H1 (cell line): ENCODE measurements at regions not wholly inside any gene's neighbourhood (a gene's known extent, or its start where the extent isn't known, plus 50 kb on each side); places are given as distances from the start of the nearest gene placed in this dataset.

Experiments used
- CTCF ChIA-PET: fragments of 300-600 bp; sonication (Branson Sonifier 250); formaldehyde crosslinking; loops from one replicate; lab custom pipeline; 2021; ENCODE audit not compliant: partially characterized antibody; lab: Charles Lee
- POLR2A ChIA-PET: fragments of 300-600 bp; sonication (Branson Sonifier 250); formaldehyde crosslinking; loops from one replicate; lab custom pipeline; 2021; ENCODE audit warnings: inconsistent platforms; ENCODE audit not compliant: partially characterized antibody; lab: Charles Lee
- DNase-seq, 2 experiments: peaks; one replicate each; pipeline versions ENCODE4 v3.0.0 to v3.0.0-alpha.2; 2010 to 2022; ENCODE audit warnings: low spot score in 2 of 2, low read depth in 1 of 2, mixed read lengths in 1 of 2
- FAIRE-seq: peaks from 2 replicates; lab custom pipeline; 2011; peaks lifted over from hg19 to GRCh38; lab: Jason Lieb, UNC
- H2AFZ ChIP-seq: 2 replicates; pipeline ENCODE4 v1.8.1; 2012; ENCODE audit warnings: low read length, inconsistent platforms
- H2AK5ac ChIP-seq: 2 replicates; pipeline ENCODE4 v1.6.1; 2013; ENCODE audit warnings: low read depth, low read length
- H2BK120ac ChIP-seq: replicated peaks from 2 replicates; pipeline ENCODE3; 2013; ENCODE audit warnings: low read depth, low read length, inconsistent platforms
- H2BK12ac ChIP-seq: 2 replicates; pipeline ENCODE4 v1.6.1; 2013; ENCODE audit warnings: low read depth, low read length
- H2BK15ac ChIP-seq: 2 replicates; pipeline ENCODE4 v1.6.1; 2013; ENCODE audit warnings: low read length
- H2BK20ac ChIP-seq: 2 replicates; pipeline ENCODE4 v1.6.1; 2013; ENCODE audit warnings: low read length
- H2BK5ac ChIP-seq: 2 replicates; pipeline ENCODE4 v1.6.1; 2013; ENCODE audit warnings: low read depth, low read length
- H3K14ac ChIP-seq: 2 replicates; pipeline ENCODE4 v1.6.1; 2013; ENCODE audit warnings: inconsistent platforms; ENCODE audit not compliant: insufficient read length
- H3K18ac ChIP-seq: 2 replicates; pipeline ENCODE4 v1.6.1; 2013; ENCODE audit warnings: low read length; ENCODE audit errors: extremely low read depth
- H3K23ac ChIP-seq: 2 replicates; pipeline ENCODE4 v1.6.1; 2013; ENCODE audit warnings: inconsistent platforms; ENCODE audit not compliant: insufficient read length
- H3K23me2 ChIP-seq: 2 replicates; pipeline ENCODE4 v1.6.1; 2013; ENCODE audit warnings: low read depth, low read length
- H3K27ac ChIP-seq: 2 replicates; pipeline ENCODE4 v1.6.1; 2011; ENCODE audit warnings: low read depth, low read length, inconsistent platforms
- H3K27me3 ChIP-seq, 4 experiments: replicated peaks in 1 of 4; 1 replicate in 1 of 4; 2 replicates in 3 of 4; pipeline versions ENCODE4 v1.6.1 to v1.8.1; 2011 to 2013; ENCODE audit warnings: low read length in 3 of 4, mild to moderate bottlenecking in 3 of 4, inconsistent platforms in 2 of 4, mixed read lengths in 2 of 4, moderate library complexity in 1 of 4; ENCODE audit not compliant: control insufficient read depth in 3 of 4, insufficient read depth in 3 of 4; ENCODE audit errors: extremely low read depth in 1 of 4
- H3K36me3 ChIP-seq, 4 experiments: 2 replicates each; pipeline versions ENCODE4 v1.6.1 to v1.8.1; 2011 to 2013; ENCODE audit warnings: mild to moderate bottlenecking in 4 of 4, low read length in 3 of 4, moderate library complexity in 2 of 4, control low read depth in 1 of 4, inconsistent platforms in 1 of 4; ENCODE audit not compliant: insufficient read depth in 4 of 4, control insufficient read depth in 2 of 4
- H3K4ac ChIP-seq: replicated peaks from 2 replicates; pipeline ENCODE3; 2013; ENCODE audit warnings: low read length, low read depth, mixed read lengths, inconsistent platforms; ENCODE audit not compliant: insufficient read length
- H3K4me1 ChIP-seq, 4 experiments: replicated peaks in 1 of 4; 1 replicate in 1 of 4; 2 replicates in 3 of 4; pipeline versions ENCODE4 v1.6.1 to v1.8.1; 2011 to 2013; ENCODE audit warnings: low read length in 3 of 4, inconsistent platforms in 2 of 4, mixed read lengths in 1 of 4; ENCODE audit not compliant: insufficient read depth in 4 of 4, control insufficient read depth in 3 of 4
- H3K4me2 ChIP-seq, 2 experiments: 2 replicates each; pipeline versions ENCODE4 v1.6.1 to v1.8.1; 2011 to 2013; ENCODE audit warnings: low read depth in 2 of 2, low read length in 2 of 2, control low read depth in 1 of 2, inconsistent platforms in 1 of 2, mild to moderate bottlenecking in 1 of 2; ENCODE audit not compliant: insufficient read depth in 1 of 2
- H3K4me3 ChIP-seq, 4 experiments: fragments of 200-600, 300-600 bp in 1 of 4; sonication (generic), shearing (Covaris generic), sonication (Bioruptor Twin) in 1 of 4; 2 replicates each; pipeline versions ENCODE4 v1.5.1 to v1.8.1; 2011 to 2016; ENCODE audit warnings: low read length in 4 of 4, low read depth in 3 of 4, control low read depth in 2 of 4, inconsistent platforms in 2 of 4, mild to moderate bottlenecking in 2 of 4, mixed read lengths in 1 of 4, moderate library complexity in 1 of 4; ENCODE audit not compliant: insufficient read depth in 2 of 4; ENCODE audit errors: extremely low read depth in 1 of 4
- H3K56ac ChIP-seq: replicated peaks from 2 replicates; pipeline ENCODE3; 2013; ENCODE audit warnings: low read depth, mild to moderate bottlenecking, mixed read lengths, low read length, inconsistent platforms; ENCODE audit not compliant: insufficient read length
- H3K79me1 ChIP-seq: 2 replicates; pipeline ENCODE4 v1.6.1; 2013; ENCODE audit warnings: low read depth, low read length, control low read depth
- H3K79me2 ChIP-seq, 2 experiments: 2 replicates each; pipeline versions ENCODE4 v1.6.1 to v1.8.1; 2012 to 2013; ENCODE audit warnings: low read length in 2 of 2, mild to moderate bottlenecking in 2 of 2, inconsistent platforms in 1 of 2; ENCODE audit not compliant: insufficient read depth in 2 of 2, control insufficient read depth in 1 of 2
- H3K9ac ChIP-seq, 4 experiments: replicated peaks in 1 of 4; 1 replicate in 1 of 4; 2 replicates in 3 of 4; pipeline versions ENCODE4 v1.6.1 to v1.8.1; 2011 to 2013; ENCODE audit warnings: low read depth in 3 of 4, low read length in 3 of 4, control low read depth in 2 of 4, mild to moderate bottlenecking in 2 of 4, moderate library complexity in 2 of 4, inconsistent platforms in 1 of 4; ENCODE audit errors: extremely low read depth in 1 of 4
- H3K9me3 ChIP-seq, 2 experiments: 2 replicates each; pipeline versions ENCODE4 v1.6.1 to v1.8.1; 2012 to 2013; ENCODE audit warnings: mild to moderate bottlenecking in 2 of 2, moderate library complexity in 2 of 2, control low read depth in 1 of 2, inconsistent platforms in 1 of 2, low read depth in 1 of 2, low read length in 1 of 2, mixed read lengths in 1 of 2; ENCODE audit not compliant: insufficient read depth in 2 of 2
- H4K20me1 ChIP-seq, 2 experiments: replicated peaks in 1 of 2; 2 replicates each; pipeline versions ENCODE3 to v1.8.1; 2011 to 2013; ENCODE audit warnings: inconsistent platforms in 2 of 2, low read length in 2 of 2, mild to moderate bottlenecking in 1 of 2; ENCODE audit not compliant: insufficient read depth in 2 of 2, control insufficient read depth in 1 of 2
- H4K5ac ChIP-seq: 2 replicates; pipeline ENCODE4 v1.6.1; 2013; ENCODE audit warnings: low read length, low read depth, mixed read lengths, inconsistent platforms; ENCODE audit not compliant: insufficient read length
- H4K8ac ChIP-seq: 2 replicates; pipeline ENCODE4 v1.8.0; 2013; ENCODE audit warnings: mild to moderate bottlenecking, moderate library complexity, low read length, inconsistent platforms; ENCODE audit not compliant: insufficient read depth; ENCODE audit errors: extremely low read depth
- H4K91ac ChIP-seq: replicated peaks from 2 replicates; pipeline ENCODE3; 2013; ENCODE audit warnings: low read length, mixed read lengths, inconsistent platforms; ENCODE audit not compliant: insufficient read length
- CHD1 ChIP-seq: IDR thresholded peaks from 2 replicates; pipeline ENCODE4 v1.6.1; 2012; ENCODE audit warnings: low read depth, low read length, improper control_type of control experiment
- CREB1 ChIP-seq: IDR thresholded peaks from 2 replicates; pipeline ENCODE4 v1.6.1; 2012; ENCODE audit warnings: inconsistent platforms
- EGR1 ChIP-seq: IDR thresholded peaks from 2 replicates; pipeline ENCODE4 v1.6.1; 2011; ENCODE audit warnings: low read depth, low read length, borderline replicate concordance
- EZH2 ChIP-seq: fragments of 200-600 bp; sonication (generic); IDR thresholded peaks from 2 replicates; pipeline ENCODE4 v1.7.1; 2012; ENCODE audit warnings: low read depth, mild to moderate bottlenecking, moderate library complexity, low read length, inconsistent platforms; ENCODE audit not compliant: severe bottlenecking
- GTF2F1 ChIP-seq: IDR thresholded peaks from 2 replicates; pipeline ENCODE4 v1.6.1; 2012; ENCODE audit warnings: low read depth, low read length, improper control_type of control experiment, borderline replicate concordance
- HDAC2 ChIP-seq, 2 experiments: fragments of 300-600 bp in 1 of 2; sonication (generic) in 1 of 2; IDR thresholded peaks; 2 replicates each; pipeline ENCODE4 v1.6.1; 2011 to 2012; ENCODE audit warnings: low read depth in 2 of 2, low read length in 2 of 2, mild to moderate bottlenecking in 2 of 2, moderate library complexity in 2 of 2, borderline replicate concordance in 1 of 2, inconsistent platforms in 1 of 2
- JUN ChIP-seq: IDR thresholded peaks from 2 replicates; pipeline ENCODE4 v1.6.1; 2011; ENCODE audit warnings: low read depth, mild to moderate bottlenecking, improper control_type of control experiment, low read length
- PHF8 ChIP-seq: fragments of 200-600 bp; sonication (generic); conservative IDR thresholded peaks from 2 replicates; pipeline ENCODE4 v1.7.1; 2012; ENCODE audit warnings: low read depth, mild to moderate bottlenecking, inconsistent platforms, low read length, moderate library complexity
- POU5F1 ChIP-seq: IDR thresholded peaks from 2 replicates; pipeline ENCODE4 v1.6.1; 2011; ENCODE audit warnings: low read depth, mild to moderate bottlenecking, low read length, moderate library complexity
- RFX5 ChIP-seq: IDR thresholded peaks from 2 replicates; pipeline ENCODE4 v1.6.1; 2011; ENCODE audit warnings: low read depth, low read length, improper control_type of control experiment, borderline replicate concordance
- SIN3A ChIP-seq, 2 experiments: IDR thresholded peaks in 1 of 2; conservative IDR thresholded peaks in 1 of 2; 2 replicates each; pipeline ENCODE4 v1.6.1; 2011 to 2012; ENCODE audit warnings: low read length in 2 of 2, improper control_type of control experiment in 1 of 2, low read depth in 1 of 2, mild to moderate bottlenecking in 1 of 2
- SIRT6 ChIP-seq: IDR thresholded peaks from one replicate; pipeline ENCODE4 v1.7.1; 2012; ENCODE audit warnings: low read length, inconsistent platforms
- SIX5 ChIP-seq: IDR thresholded peaks from 2 replicates; pipeline ENCODE4 v1.6.1; 2011; ENCODE audit warnings: mild to moderate bottlenecking, low read depth, low read length
- USF2 ChIP-seq: IDR thresholded peaks from 2 replicates; pipeline ENCODE4 v1.6.1; 2011; ENCODE audit warnings: low read length, improper control_type of control experiment
- WGBS, 2 experiments: shearing (Covaris generic) in 1 of 2; methylation state at CpG; one replicate each; pipeline versions ENCODE4 v1.1.6 to v1.1.7; 2013 to 2015; ENCODE audit warnings: low lambda C conversion rate in 2 of 2, mixed read lengths in 2 of 2, inconsistent platforms in 1 of 2, low coverage in 1 of 2, missing lambda C conversion rate in 1 of 2; ENCODE audit not compliant: insufficient replicate concordance in 2 of 2, insufficient coverage in 1 of 2, insufficient read length in 1 of 2; ENCODE audit errors: extremely low coverage in 1 of 2, missing lambda C conversion rate in 1 of 2; 5-methylcytosine and 5-hydroxymethylcytosine counted together

GRCh38 chr2:21291426-21291825 lies 167.7 kb downstream of the TDRD15 start:
- Histone ChIP-seq H2BK120ac (no peak overlapping the region), H3K4me2 (no peak overlapping the region), H3K23ac (no peak overlapping the region), H3K9me3 (no peaks in the 10 kb centered on the region), H3K36me3 (no peaks in the 10 kb centered on the region), H4K20me1 (no peaks in the 10 kb centered on the region), H2BK12ac (no peak overlapping the region), H3K18ac (no peak overlapping the region), H3K23me2 (no peaks in the 10 kb centered on the region), H3K4me3 (no peak overlapping the region), H3K14ac (no peak overlapping the region), H2AK5ac (no peak overlapping the region), H3K27ac (no peak overlapping the region), H3K56ac (no peak overlapping the region), H4K8ac (no peak overlapping the region), H3K27me3 (no peaks in the 10 kb centered on the region), H2AFZ (no peak overlapping the region), H4K5ac (no peak overlapping the region), H3K4ac (no peak overlapping the region), H3K79me2 (no peaks in the 10 kb centered on the region), H2BK20ac (no peak overlapping the region), H2BK5ac (no peak overlapping the region), H3K9ac (no peak overlapping the region)
- ChIA-PET POLR2A (no interaction called here), CTCF (interaction anchor here (0.5 to 1.6 kb wide), 2 partner anchors 26 to 43 kb away, joined by 3 to 8 read pairs; no protein-coding TSS in a partner anchor)
- DNase-seq: no peak
- FAIRE-seq: no peak
- 92% methylated on average over 1 of the region's 1 CpG; no CpG with 5 or more reads in 1 of the 2 experiments for WGBS, 2 experiments
- no peak for TF ChIP-seq EZH2
- no peak for TF ChIP-seq POU5F1
- no peak for TF ChIP-seq JUN
- TF ChIP-seq SIX5: no peak
- TF ChIP-seq RFX5: no peak
- no peak for TF ChIP-seq SIRT6
- TF ChIP-seq SIN3A (conservative IDR thresholded peaks at IDR 0.05 in 1 of 2, IDR thresholded peaks at IDR 0.05 in 1 of 2; ENCODE audit: low read depth in 1 of 2, low read length in 2 of 2): no peak
- TF ChIP-seq HDAC2 (IDR thresholded peaks at IDR 0.05; ENCODE audit: borderline replicate concordance in 1 of 2, low read depth in 2 of 2, low read length in 2 of 2): no peak
- TF ChIP-seq CREB1: no peak
- TF ChIP-seq PHF8: no peak
- TF ChIP-seq GTF2F1: no peak
- no peak for TF ChIP-seq EGR1
- no peak for TF ChIP-seq USF2
- no peak for TF ChIP-seq CHD1
- TF ChIP-seq, all 59 proteins: peak for 0
- Histone ChIP-seq H2BK15ac (no peak overlapping the region), H3K79me1 (no peaks in the 10 kb centered on the region), H3K4me1 (peaks cover 0 to 8% (median 6%) of the 10 kb centered on the region in 4 experiments; a peak in 4 of 7 replicates), H4K91ac (no peak overlapping the region)
